Activated CD4-positive, alpha-beta memory T cell treated with anti-CD3 and anti-CD28 coated beads, Interleukin-2, amount 10 ng/mL, durations not matched to agents 7 days and 5 days (primary cell): ENCODE measurements at regions not wholly inside any gene's neighbourhood (a gene's known extent, or its start where the extent isn't known, plus 50 kb on each side); places are given as distances from the start of the nearest gene placed in this dataset.
"Not testable (repeated sequence)": the region's sequence is repeated elsewhere in the genome, so short reads cannot be mapped to it uniquely, and the experiment has no call there.

Source experiments
- CTCF ChIA-PET: fragments of 350-600 bp; sonication (Branson Sonifier 250); formaldehyde crosslinking; loops from one replicate; lab custom pipeline; 2021; ENCODE audit warnings: antibody characterized with exemption, inconsistent platforms; lab: Charles Lee
- POLR2A ChIA-PET: fragments of 350-600 bp; sonication (Branson Sonifier 250); formaldehyde crosslinking; loops from one replicate; lab custom pipeline; 2021; ENCODE audit warnings: antibody characterized with exemption; lab: Charles Lee
- DNase-seq: peaks from one replicate; pipeline ENCODE4 v3.0.0-alpha.2; 2020
- H3K27ac Mint-ChIP-seq: one replicate; pipeline ENCODE4 v1.8.0; 2021; ENCODE audit warnings: mild to moderate bottlenecking, mixed read lengths
- H3K27me3 Mint-ChIP-seq: one replicate; pipeline ENCODE4 v1.8.0; 2021; ENCODE audit warnings: mixed read lengths
- H3K36me3 Mint-ChIP-seq: one replicate; pipeline ENCODE4 v1.8.0; 2021; ENCODE audit warnings: low read depth, mixed read lengths
- H3K4me1 Mint-ChIP-seq: one replicate; pipeline ENCODE4 v1.8.0; 2021; ENCODE audit warnings: mixed read lengths
- H3K4me3 Mint-ChIP-seq: one replicate; pipeline ENCODE4 v1.8.0; 2021; ENCODE audit warnings: mild to moderate bottlenecking, mixed read lengths
- H3K9me3 Mint-ChIP-seq: one replicate; pipeline ENCODE4 v1.8.0; 2021; ENCODE audit warnings: mixed read lengths

DNA sequence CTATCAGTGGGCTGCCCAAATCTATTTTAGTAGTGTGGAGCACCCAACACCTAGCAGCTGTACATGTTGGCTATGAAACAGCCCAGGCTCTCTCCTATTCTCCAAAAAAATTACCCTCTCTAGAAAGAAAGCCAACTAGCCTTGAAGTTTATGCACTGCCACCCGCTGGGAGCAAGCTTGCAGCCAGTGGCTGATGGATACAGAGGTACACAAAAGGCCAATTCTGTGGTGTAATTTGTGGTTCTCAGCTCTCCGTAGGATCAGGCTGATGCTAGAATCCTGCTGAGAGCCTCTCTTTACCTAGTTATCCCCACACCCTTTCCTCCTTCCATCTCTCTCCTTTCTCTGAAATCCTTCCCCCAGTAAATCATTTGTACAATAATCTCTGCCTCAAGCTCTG is 1120.7 kb downstream of the DIAPH3 start:
- no peak overlapping the region for H3K4me3 Mint-ChIP-seq
- H3K9me3 Mint-ChIP-seq: peaks cover 5% of the 10 kb centered on the region
- no peaks in the 10 kb centered on the region for H3K27me3 Mint-ChIP-seq
- POLR2A ChIA-PET: no interaction called here
- no peaks in the 10 kb centered on the region for H3K36me3 Mint-ChIP-seq
- no peak for DNase-seq
- H3K4me1 Mint-ChIP-seq: no peaks in the 10 kb centered on the region
- CTCF ChIA-PET: no interaction called here
- no peak overlapping the region for H3K27ac Mint-ChIP-seq

DNA sequence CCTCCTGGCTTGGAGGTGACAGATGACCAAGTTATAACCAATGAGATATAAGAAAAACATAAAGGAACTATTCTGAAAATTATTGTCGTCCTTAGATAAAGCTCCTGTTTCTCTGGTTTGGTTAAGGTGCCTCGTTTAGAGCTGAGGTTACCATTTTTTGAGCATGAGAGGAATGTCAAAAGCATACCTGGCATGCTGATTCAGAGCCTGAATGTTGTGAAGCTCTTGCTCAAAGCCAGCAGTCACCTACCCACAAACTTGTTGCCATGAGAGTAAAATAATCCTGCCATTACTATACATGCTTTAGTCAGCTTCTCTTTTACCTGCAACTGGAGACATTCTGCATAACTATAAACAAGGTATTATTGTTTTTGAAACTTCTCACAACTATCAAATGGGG is 1116.2 kb downstream of the DIAPH3 start:
- DNase-seq: no peak
- ChIA-PET CTCF (no interaction called here), POLR2A (no interaction called here)
- no peaks in the 10 kb centered on the region for H3K36me3 Mint-ChIP-seq
- H3K4me1 Mint-ChIP-seq: no peaks in the 10 kb centered on the region
- H3K27me3 Mint-ChIP-seq: no peaks in the 10 kb centered on the region
- no peaks in the 10 kb centered on the region for H3K9me3 Mint-ChIP-seq
- no peak overlapping the region for H3K4me3 Mint-ChIP-seq
- no peak overlapping the region for H3K27ac Mint-ChIP-seq

GRCh38 chr13:59061621-59062020 is 1102.1 kb downstream of the DIAPH3 start:
- Mint-ChIP-seq H3K27ac (no peak overlapping the region), H3K9me3 (no peaks in the 10 kb centered on the region), H3K27me3 (no peaks in the 10 kb centered on the region), H3K4me3 (no peak overlapping the region), H3K36me3 (no peaks in the 10 kb centered on the region), H3K4me1 (no peaks in the 10 kb centered on the region)
- CTCF ChIA-PET: no interaction called here
- POLR2A ChIA-PET: no interaction called here
- DNase-seq: no peak

DNA sequence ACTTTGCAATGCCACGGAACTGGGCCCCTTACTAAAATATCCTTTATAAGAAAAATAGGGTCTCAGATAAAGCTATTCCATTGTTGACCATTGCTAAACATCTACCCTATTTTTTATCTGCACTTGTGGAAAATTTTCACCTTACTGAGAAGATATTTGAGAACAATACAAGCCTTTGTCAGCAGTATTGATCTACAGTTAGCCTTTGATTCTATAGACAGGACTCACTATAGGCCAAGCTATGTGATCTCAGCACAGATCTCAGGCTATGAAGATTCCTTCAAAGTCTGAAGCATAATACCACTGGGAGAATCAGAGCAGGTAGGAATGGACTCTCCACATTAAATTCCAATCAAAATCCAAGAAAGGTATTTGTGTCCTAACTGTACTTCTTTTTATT is 1099.7 kb downstream of the DIAPH3 start:
- Mint-ChIP-seq H3K9me3 (no peaks in the 10 kb centered on the region), H3K4me3 (no peak overlapping the region)

DNA sequence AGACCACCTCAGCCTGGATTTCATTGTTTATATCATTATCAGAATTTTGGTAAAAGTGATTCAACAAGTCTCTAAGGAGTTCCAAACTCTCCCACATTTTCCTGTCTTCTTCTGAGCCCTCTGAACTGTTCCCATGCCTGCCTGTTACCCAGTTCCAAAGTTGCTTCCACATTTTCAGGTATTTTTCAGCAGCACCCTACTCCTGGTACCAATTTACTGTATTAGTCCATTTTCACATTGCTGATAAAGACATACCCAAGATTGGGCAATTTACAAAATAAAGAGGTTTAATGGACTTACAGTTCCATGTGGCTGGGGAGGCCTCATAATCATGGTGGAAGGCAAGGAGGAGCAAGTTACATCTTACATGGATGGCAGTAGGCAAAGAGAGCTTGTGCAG is 1087.3 kb downstream of the DIAPH3 start:
- H3K4me1 Mint-ChIP-seq, H3K27ac Mint-ChIP-seq, H3K36me3 Mint-ChIP-seq, H3K27me3 Mint-ChIP-seq, DNase-seq, CTCF ChIA-PET, POLR2A ChIA-PET, H3K4me3 Mint-ChIP-seq: not testable (repeated sequence)
- peaks cover 19% of the 10 kb centered on the region for H3K9me3 Mint-ChIP-seq

More for the DNA sequence above, 1099.7 kb downstream of the DIAPH3 start:
- POLR2A ChIA-PET: no interaction called here
- Mint-ChIP-seq H3K36me3 (no peaks in the 10 kb centered on the region), H3K27ac (no peak overlapping the region), H3K27me3 (no peaks in the 10 kb centered on the region), H3K4me1 (no peaks in the 10 kb centered on the region)
- no peak for DNase-seq
- CTCF ChIA-PET: no interaction called here

GRCh38 chr13:59086147-59086546 is 1077.6 kb downstream of the DIAPH3 start:
- H3K27me3 Mint-ChIP-seq: no peaks in the 10 kb centered on the region
- POLR2A ChIA-PET: no interaction called here
- H3K36me3 Mint-ChIP-seq: no peaks in the 10 kb centered on the region
- no peak overlapping the region for H3K27ac Mint-ChIP-seq
- DNase-seq: no peak
- peaks cover 3% of the 10 kb centered on the region for H3K9me3 Mint-ChIP-seq
- H3K4me3 Mint-ChIP-seq: no peak overlapping the region
- H3K4me1 Mint-ChIP-seq: no peaks in the 10 kb centered on the region
- CTCF ChIA-PET: no interaction called here

GRCh38 chr13:59088716-59089115 is 1075.0 kb downstream of the DIAPH3 start:
- H3K27ac Mint-ChIP-seq: no peak overlapping the region
- no peak overlapping the region for H3K4me3 Mint-ChIP-seq

DNA sequence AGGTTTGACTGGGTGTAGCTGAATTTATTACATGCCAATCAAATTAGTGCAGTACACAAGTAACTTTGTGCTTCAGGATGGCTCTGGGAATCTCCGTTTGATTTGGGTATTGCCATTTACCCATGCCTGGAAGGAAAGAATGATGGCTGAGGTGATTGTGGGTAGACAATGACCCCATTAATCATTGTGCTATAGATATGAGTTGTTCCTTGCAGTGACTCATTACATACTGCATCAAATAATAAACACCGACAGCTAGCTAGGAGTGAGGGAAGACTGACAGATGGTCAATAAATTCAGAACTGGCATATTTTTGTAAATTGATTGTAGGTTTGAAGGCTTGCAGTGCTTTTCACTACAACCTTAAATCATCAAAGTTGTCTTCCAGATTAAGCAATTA is 1069.5 kb downstream of the DIAPH3 start:
- POLR2A ChIA-PET: no interaction called here

More at GRCh38 chr13:59088716-59089115, 1075.0 kb downstream of the DIAPH3 start:
- Mint-ChIP-seq H3K9me3 (peaks cover 3% of the 10 kb centered on the region), H3K4me1 (no peaks in the 10 kb centered on the region), H3K36me3 (no peaks in the 10 kb centered on the region), H3K27me3 (no peaks in the 10 kb centered on the region)
- no peak for DNase-seq
- CTCF ChIA-PET: no interaction called here
- POLR2A ChIA-PET: no interaction called here

DNA sequence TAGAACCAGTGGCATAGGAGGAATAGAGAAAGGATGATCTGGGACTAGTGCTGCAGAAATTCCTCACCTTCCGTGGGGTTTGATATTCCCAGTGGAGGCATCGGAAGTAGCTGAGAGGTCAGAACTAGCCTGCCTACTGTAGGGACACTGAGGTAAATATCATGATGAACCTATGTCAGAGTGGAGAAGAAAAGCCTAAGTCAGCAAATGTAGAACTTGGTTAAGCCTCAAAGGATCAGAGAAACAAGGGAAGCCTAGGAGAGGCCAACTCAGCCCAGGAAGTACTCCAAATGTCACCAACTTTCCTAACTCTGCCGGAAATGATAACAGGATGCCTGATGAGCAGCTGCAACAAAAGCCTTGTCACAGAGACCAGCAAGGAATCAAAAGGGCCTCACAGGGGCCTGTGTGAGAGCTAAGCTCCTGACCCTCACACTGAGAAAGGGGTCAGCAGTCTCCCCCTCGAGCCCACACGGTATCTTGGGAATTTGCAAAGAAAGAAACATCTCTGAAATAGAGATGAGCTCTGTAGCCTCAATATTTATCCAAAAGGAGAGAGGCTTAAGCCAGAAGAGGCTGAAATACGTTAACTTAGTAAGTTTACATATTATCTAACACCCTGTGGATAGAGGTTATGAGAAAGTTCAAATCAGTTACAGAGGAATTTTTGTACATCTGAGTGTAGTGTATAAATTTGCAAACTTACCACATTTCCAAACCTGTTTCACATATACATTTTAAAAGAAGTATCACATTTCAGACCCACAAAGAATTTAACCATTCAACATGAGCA is 1064.3 kb downstream of the DIAPH3 start:
- Mint-ChIP-seq H3K4me3 (no peak overlapping the region), H3K27ac (no peak overlapping the region), H3K36me3 (no peaks in the 10 kb centered on the region), H3K4me1 (no peaks in the 10 kb centered on the region), H3K27me3 (no peaks in the 10 kb centered on the region), H3K9me3 (peaks cover 2% of the 10 kb centered on the region)
- no peak for DNase-seq
- ChIA-PET POLR2A (no interaction called here), CTCF (no interaction called here)

More for the DNA sequence above, 1069.5 kb downstream of the DIAPH3 start:
- no peak overlapping the region for H3K4me3 Mint-ChIP-seq
- H3K36me3 Mint-ChIP-seq: no peaks in the 10 kb centered on the region
- CTCF ChIA-PET: no interaction called here
- DNase-seq: no peak
- H3K4me1 Mint-ChIP-seq: no peaks in the 10 kb centered on the region
- no peaks in the 10 kb centered on the region for H3K27me3 Mint-ChIP-seq
- H3K9me3 Mint-ChIP-seq: peaks cover 2% of the 10 kb centered on the region
- no peak overlapping the region for H3K27ac Mint-ChIP-seq

GRCh38 chr13:59103004-59103768 is 1060.5 kb downstream of the DIAPH3 start:
- Mint-ChIP-seq H3K27me3 (no peaks in the 10 kb centered on the region), H3K4me3 (no peak overlapping the region), H3K36me3 (no peaks in the 10 kb centered on the region), H3K9me3 (no peaks in the 10 kb centered on the region), H3K4me1 (no peaks in the 10 kb centered on the region), H3K27ac (no peak overlapping the region)
- no peak for DNase-seq
- CTCF ChIA-PET: no interaction called here
- POLR2A ChIA-PET: no interaction called here

GRCh38 chr13:59111751-59112171 is 1052.0 kb downstream of the DIAPH3 start:
- no peaks in the 10 kb centered on the region for H3K9me3 Mint-ChIP-seq
- H3K36me3 Mint-ChIP-seq: no peaks in the 10 kb centered on the region
- H3K4me1 Mint-ChIP-seq: no peaks in the 10 kb centered on the region
- H3K27me3 Mint-ChIP-seq: no peaks in the 10 kb centered on the region
- H3K27ac Mint-ChIP-seq: no peak overlapping the region
- POLR2A ChIA-PET: no interaction called here
- CTCF ChIA-PET: no interaction called here
- DNase-seq: no peak
- no peak overlapping the region for H3K4me3 Mint-ChIP-seq

GRCh38 chr13:59112221-59112718 is 1051.5 kb downstream of the DIAPH3 start:
- Mint-ChIP-seq H3K27ac (no peak overlapping the region), H3K9me3 (no peaks in the 10 kb centered on the region), H3K27me3 (no peaks in the 10 kb centered on the region), H3K4me3 (no peak overlapping the region), H3K36me3 (no peaks in the 10 kb centered on the region), H3K4me1 (no peaks in the 10 kb centered on the region)
- CTCF ChIA-PET: no interaction called here
- DNase-seq: no peak
- POLR2A ChIA-PET: no interaction called here

DNA sequence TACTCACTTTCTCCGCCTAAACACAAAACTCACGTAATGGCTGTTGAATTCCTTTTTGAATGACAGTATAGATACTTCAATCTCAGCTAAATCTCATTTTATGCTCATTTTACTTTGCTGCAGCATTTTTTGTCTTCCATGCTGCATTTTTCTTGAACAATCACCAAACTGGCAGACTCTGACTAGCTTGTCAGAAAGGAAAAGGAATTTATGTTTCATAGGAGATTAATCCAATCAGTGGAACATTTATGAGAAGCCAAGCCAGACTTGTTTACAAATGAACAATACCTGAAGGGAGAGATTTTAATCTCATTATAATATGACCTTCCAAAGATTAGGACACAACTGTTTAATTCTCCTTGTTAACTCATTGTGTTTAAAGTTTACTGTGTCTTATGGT is 1044.3 kb downstream of the DIAPH3 start:
- ChIA-PET CTCF (no interaction called here), POLR2A (no interaction called here)
- H3K4me3 Mint-ChIP-seq: no peak overlapping the region
- H3K27ac Mint-ChIP-seq: no peak overlapping the region
- peaks cover 2% of the 10 kb centered on the region for H3K9me3 Mint-ChIP-seq
- no peak for DNase-seq
- H3K4me1 Mint-ChIP-seq: no peaks in the 10 kb centered on the region
- H3K27me3 Mint-ChIP-seq: no peaks in the 10 kb centered on the region
- no peaks in the 10 kb centered on the region for H3K36me3 Mint-ChIP-seq
